ENCODE measurements at regions not wholly inside any gene's neighbourhood (a gene's known extent, or its start where the extent isn't known, plus 50 kb on each side); places are given as distances from the start of the nearest gene placed in this dataset.

GRCh38 chr2:81549646-81550045 lies 1245.1 kb upstream of the LRRTM1 start:
- no peaks in the 10 kb centered on the region for H3K9me3 ChIP-seq (ENCODE audit: low read depth)
- no peak overlapping the region for H3K4me3 ChIP-seq
- H3K27ac ChIP-seq: no peak overlapping the region
- no peak for DNase-seq (ENCODE audit: low read depth in 1 of 2, low spot score in 1 of 2)
- H3K4me1 ChIP-seq (ENCODE audit: low read depth): no peaks in the 10 kb centered on the region
- TF ChIP-seq CTCF (IDR thresholded peaks at IDR 0.05; ENCODE audit: low read depth, low read length): no peak
- no peaks in the 10 kb centered on the region for H3K36me3 ChIP-seq
- no peaks in the 10 kb centered on the region for H3K27me3 ChIP-seq

DNA sequence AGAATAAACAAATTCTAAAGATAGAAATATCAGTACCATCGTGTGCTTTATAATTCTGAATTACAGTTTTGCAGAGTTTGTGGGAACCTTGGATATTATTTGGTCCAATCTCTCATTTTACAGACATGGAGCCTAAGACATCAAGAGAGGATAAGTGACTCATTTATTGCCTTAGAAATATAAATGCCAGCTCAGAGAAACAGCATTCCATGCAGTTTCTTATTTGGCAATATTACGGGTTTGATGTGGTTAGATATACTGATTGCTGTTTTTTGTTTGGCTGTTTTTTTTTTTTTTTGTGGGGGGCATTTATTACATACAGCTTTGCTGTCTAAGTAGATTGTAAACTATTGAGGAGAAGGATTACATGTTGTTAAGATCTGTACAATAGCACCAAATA lies 1241.1 kb upstream of the LRRTM1 start:
- H3K4me3 ChIP-seq: no peak overlapping the region
- no peaks in the 10 kb centered on the region for H3K27me3 ChIP-seq
- no peaks in the 10 kb centered on the region for H3K4me1 ChIP-seq (ENCODE audit: low read depth)
- no peak for DNase-seq (ENCODE audit: low read depth in 1 of 2, low spot score in 1 of 2)
- no peak for TF ChIP-seq CTCF (IDR thresholded peaks at IDR 0.05; ENCODE audit: low read depth, low read length)
- H3K27ac ChIP-seq: no peak overlapping the region
- H3K36me3 ChIP-seq: no peaks in the 10 kb centered on the region
- no peaks in the 10 kb centered on the region for H3K9me3 ChIP-seq (ENCODE audit: low read depth)

- no peak for TF ChIP-seq CTCF (IDR thresholded peaks at IDR 0.05; ENCODE audit: low read depth, low read length)
- Histone ChIP-seq H3K9me3 (ENCODE audit: low read depth) (no peaks in the 10 kb centered on the region), H3K27ac (no peak overlapping the region), H3K27me3 (no peaks in the 10 kb centered on the region), H3K4me1 (ENCODE audit: low read depth) (no peaks in the 10 kb centered on the region), H3K4me3 (no peak overlapping the region), H3K36me3 (no peaks in the 10 kb centered on the region)
- DNase-seq (ENCODE audit: low read depth in 1 of 2, low spot score in 1 of 2): no peak
Observed at GRCh38 chr2:81542119-81542518, 1237.6 kb upstream of the LRRTM1 start.

DNA sequence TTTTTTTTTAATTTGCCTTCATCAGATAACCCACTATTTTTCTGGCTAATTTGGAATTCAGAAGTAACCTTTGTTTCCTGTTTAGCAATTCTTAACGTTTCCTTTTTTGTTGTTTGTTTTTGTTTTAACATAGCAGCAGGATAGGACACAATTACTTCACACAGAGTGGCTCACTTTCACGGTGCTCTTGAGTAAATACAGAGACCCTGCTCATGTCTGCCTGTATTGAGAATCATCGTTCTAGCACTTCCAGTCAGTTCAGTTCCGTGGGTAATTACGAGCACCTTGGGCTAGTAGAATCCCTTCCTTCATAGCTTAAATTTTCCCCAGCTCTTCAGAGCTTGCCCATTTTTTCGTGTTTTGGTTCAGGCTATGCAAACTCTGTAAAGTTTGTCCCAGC lies 1225.4 kb upstream of the LRRTM1 start:
- Histone ChIP-seq H3K9me3 (ENCODE audit: low read depth) (no peaks in the 10 kb centered on the region), H3K4me3 (no peak overlapping the region), H3K27ac (no peak overlapping the region), H3K4me1 (ENCODE audit: low read depth) (no peaks in the 10 kb centered on the region), H3K27me3 (no peaks in the 10 kb centered on the region), H3K36me3 (no peaks in the 10 kb centered on the region)
- DNase-seq (ENCODE audit: low read depth in 1 of 2, low spot score in 1 of 2): no peak
- no peak for TF ChIP-seq CTCF (IDR thresholded peaks at IDR 0.05; ENCODE audit: low read depth, low read length)

DNA sequence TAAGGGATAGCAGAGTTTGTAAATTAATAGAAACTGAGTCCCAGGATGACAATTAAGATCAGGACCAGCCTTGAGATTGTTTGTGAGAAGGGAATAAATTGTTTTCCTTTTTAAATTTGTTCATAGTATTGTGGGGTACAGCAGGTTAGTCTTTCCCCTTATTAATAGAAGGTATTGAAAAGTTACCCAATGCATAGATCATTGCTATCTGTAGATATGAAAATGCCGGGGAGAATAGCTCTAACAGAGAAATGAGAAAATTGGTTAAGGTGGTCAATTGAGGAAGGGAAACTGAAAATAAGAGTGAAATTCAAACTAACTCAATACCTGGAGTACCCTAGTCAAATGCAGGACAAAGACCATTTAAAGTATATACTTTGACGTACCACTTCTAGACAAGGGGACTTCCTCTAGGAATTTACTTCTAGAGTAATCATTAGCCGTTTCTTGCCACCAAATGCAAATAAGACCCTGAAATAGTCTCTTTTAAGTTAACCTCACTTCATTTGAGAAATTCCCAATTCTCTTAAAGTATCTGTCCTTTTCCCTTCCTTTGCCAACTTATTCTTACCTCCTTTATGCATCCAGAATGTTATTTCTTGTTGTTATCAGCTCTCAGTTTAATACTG lies 1224.4 kb upstream of the LRRTM1 start:
- no peaks in the 10 kb centered on the region for H3K36me3 ChIP-seq
- no peak overlapping the region for H3K4me3 ChIP-seq
- no peak overlapping the region for H3K27ac ChIP-seq
- H3K27me3 ChIP-seq: no peaks in the 10 kb centered on the region
- TF ChIP-seq CTCF (IDR thresholded peaks at IDR 0.05; ENCODE audit: low read depth, low read length): no peak
- no peaks in the 10 kb centered on the region for H3K9me3 ChIP-seq (ENCODE audit: low read depth)
- no peak for DNase-seq (ENCODE audit: low read depth in 1 of 2, low spot score in 1 of 2)
- H3K4me1 ChIP-seq (ENCODE audit: low read depth): no peaks in the 10 kb centered on the region

DNA sequence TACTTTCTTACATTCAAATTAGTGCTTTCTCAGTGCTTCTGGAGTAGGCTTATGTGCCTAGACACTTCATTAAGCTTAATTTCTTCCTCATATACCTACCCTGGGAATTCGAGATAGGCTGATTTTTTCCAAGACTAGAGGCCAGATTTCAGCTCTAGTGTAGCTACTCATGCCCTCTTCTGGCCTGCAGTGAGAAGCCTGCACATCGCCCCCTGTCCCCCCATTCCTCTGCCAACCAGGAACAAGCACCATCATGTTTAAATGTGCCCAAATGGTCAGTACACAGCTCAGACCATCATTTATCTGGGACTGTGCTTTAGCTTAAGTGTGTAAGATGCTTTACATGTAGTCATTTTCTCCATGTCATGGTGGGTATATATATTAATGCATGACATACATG lies 1218.8 kb upstream of the LRRTM1 start:
- H3K27ac ChIP-seq: no peak overlapping the region
- H3K36me3 ChIP-seq: no peaks in the 10 kb centered on the region
- H3K4me3 ChIP-seq: no peak overlapping the region
- H3K27me3 ChIP-seq: no peaks in the 10 kb centered on the region
- H3K4me1 ChIP-seq (ENCODE audit: low read depth): no peaks in the 10 kb centered on the region
- no peaks in the 10 kb centered on the region for H3K9me3 ChIP-seq (ENCODE audit: low read depth)
- DNase-seq (ENCODE audit: low read depth in 1 of 2, low spot score in 1 of 2): no peak
- TF ChIP-seq CTCF (IDR thresholded peaks at IDR 0.05; ENCODE audit: low read depth, low read length): no peak

Measured in cardiac muscle cell (in vitro differentiated cells and primary cell).